Neural cell (in vitro differentiated cells): ENCODE measurements at regions not wholly inside any gene's neighbourhood (a gene's known extent, or its start where the extent isn't known, plus 50 kb on each side); places are given as distances from the start of the nearest gene placed in this dataset.

Experiments used
- H2AFZ ChIP-seq: fragments of 200-600, 300-800 bp; sonication (generic), shearing (Covaris generic); 2 replicates; pipeline ENCODE4 v1.6.0; 2014; ENCODE audit warnings: low read depth, mild to moderate bottlenecking, antibody characterized with exemption, low read length, moderate library complexity
- H3F3A ChIP-seq: fragments of 200-600 bp; shearing (Covaris generic); 2 replicates; pipeline ENCODE4 v1.6.1; 2016; ENCODE audit warnings: mild to moderate bottlenecking, moderate library complexity, mixed read lengths, antibody characterized with exemption, low read length; ENCODE audit not compliant: insufficient read depth, poor library complexity, severe bottlenecking
- H3K27ac ChIP-seq: fragments of 200-600, 300-800 bp; sonication (generic), shearing (Covaris generic); 2 replicates; pipeline ENCODE4 v1.5.1; 2014; ENCODE audit warnings: mild to moderate bottlenecking, low read length, moderate library complexity
- H3K27me3 ChIP-seq: fragments of 300-800, 200-600 bp; sonication (generic), shearing (Covaris generic); 2 replicates; pipeline ENCODE4 v1.6.0; 2014; ENCODE audit warnings: mild to moderate bottlenecking, low read depth, low read length, moderate library complexity; ENCODE audit not compliant: insufficient read depth
- H3K36me3 ChIP-seq: fragments of 300-800, 200-600 bp; sonication (generic), shearing (Covaris generic); 2 replicates; pipeline ENCODE4 v1.5.1; 2014; ENCODE audit warnings: mild to moderate bottlenecking, antibody characterized with exemption, low read length, moderate library complexity; ENCODE audit not compliant: insufficient read depth
- H3K4me2 ChIP-seq: fragments of 300-800, 200-600 bp; sonication (generic), shearing (Covaris generic); 2 replicates; pipeline ENCODE4 v1.6.0; 2014; ENCODE audit warnings: mild to moderate bottlenecking, low read length
- H3K4me3 ChIP-seq: fragments of 300-800, 200-600 bp; sonication (generic), shearing (Covaris generic); 2 replicates; pipeline ENCODE4 v1.5.1; 2014; ENCODE audit warnings: mild to moderate bottlenecking, low read length, moderate library complexity
- H3K79me2 ChIP-seq: fragments of 200-600 bp; shearing (Covaris generic); replicated peaks from 2 replicates; pipeline ENCODE4 v1.6.0; 2014; ENCODE audit warnings: mild to moderate bottlenecking, low read length, moderate library complexity; ENCODE audit not compliant: insufficient read depth
- H3K9ac ChIP-seq: fragments of 300-800, 200-600 bp; sonication (generic), shearing (Covaris generic); 2 replicates; pipeline ENCODE4 v1.6.1; 2016; ENCODE audit warnings: mild to moderate bottlenecking, low read length, mixed read lengths
- H3K9me2 ChIP-seq: fragments of 200-600 bp; shearing (Covaris generic); 2 replicates; pipeline ENCODE4 v1.6.1; 2016; ENCODE audit warnings: mild to moderate bottlenecking, low read length, mixed read lengths; ENCODE audit not compliant: insufficient read depth
- H3K9me3 ChIP-seq: fragments of 200-600, 300-800 bp; sonication (generic), shearing (Covaris generic); 2 replicates; pipeline ENCODE4 v1.6.1; 2016; ENCODE audit warnings: mild to moderate bottlenecking, mixed run types, low read length, moderate library complexity, mixed read lengths
- H4K20me1 ChIP-seq: fragments of 200-600 bp; shearing (Covaris generic); 2 replicates; pipeline ENCODE4 v1.6.1; 2016; ENCODE audit warnings: mild to moderate bottlenecking, mixed run types; ENCODE audit not compliant: insufficient read depth
- EP300 ChIP-seq: fragments of 450-650 bp; conservative IDR thresholded peaks from 2 replicates; pipeline ENCODE4 v1.6.1; 2014; ENCODE audit warnings: antibody characterized with exemption, mild to moderate bottlenecking, moderate library complexity; ENCODE audit not compliant: poor library complexity, severe bottlenecking
- EZH2 ChIP-seq: fragments of 200-600, 300-800 bp; shearing (Covaris generic), sonication (generic); IDR thresholded peaks from 2 replicates; pipeline ENCODE4 v1.6.1; 2014; ENCODE audit warnings: antibody characterized with exemption, low read length, borderline replicate concordance, mild to moderate bottlenecking; ENCODE audit not compliant: insufficient read depth, poor library complexity, severe bottlenecking
- MXI1 ChIP-seq: fragments of 450-650 bp; conservative IDR thresholded peaks from 2 replicates; pipeline ENCODE4 v1.6.1; 2014; ENCODE audit warnings: antibody characterized with exemption, mild to moderate bottlenecking; ENCODE audit not compliant: poor library complexity, severe bottlenecking
- POLR2AphosphoS5 ChIP-seq: IDR thresholded peaks from 2 replicates; pipeline ENCODE4 v1.6.1; 2012
- RAD21 ChIP-seq: fragments of 450-650 bp; conservative IDR thresholded peaks from 2 replicates; pipeline ENCODE4 v1.6.1; 2014; ENCODE audit warnings: antibody characterized with exemption, mild to moderate bottlenecking, moderate library complexity
- REST ChIP-seq: IDR thresholded peaks from 2 replicates; pipeline ENCODE4 v1.6.1; 2012; ENCODE audit warnings: borderline replicate concordance
- SMC3 ChIP-seq: fragments of 450-650 bp; conservative IDR thresholded peaks from 2 replicates; pipeline ENCODE4 v1.6.1; 2014; ENCODE audit warnings: antibody characterized with exemption, mild to moderate bottlenecking, moderate library complexity; ENCODE audit not compliant: poor library complexity
- TAF1 ChIP-seq: IDR thresholded peaks from 2 replicates; pipeline ENCODE4 v1.6.1; 2012; ENCODE audit warnings: low read depth
- TF ChIP-seq, protein P1 (sequence below): fragments of 450-650 bp; IDR thresholded peaks from 2 replicates; pipeline ENCODE4 v1.5.1; 2014; ENCODE audit warnings: antibody characterized with exemption, mild to moderate bottlenecking, moderate library complexity; ENCODE audit not compliant: poor library complexity, severe bottlenecking

GRCh38 chr11:15555161-15555560 lies 440.4 kb downstream of the INSC start:
- no peaks in the 10 kb centered on the region for H3K79me2 ChIP-seq
- no peak overlapping the region for H3K27ac ChIP-seq
- no peaks in the 10 kb centered on the region for H4K20me1 ChIP-seq
- H3K9me3 ChIP-seq: no peaks in the 10 kb centered on the region
- H3K9me2 ChIP-seq: no peaks in the 10 kb centered on the region
- H3K36me3 ChIP-seq: no peaks in the 10 kb centered on the region
- H3K9ac ChIP-seq: no peak overlapping the region
- H3K4me2 ChIP-seq: no peak overlapping the region
- no peaks in the 10 kb centered on the region for H3F3A ChIP-seq
- H3K4me3 ChIP-seq: no peak overlapping the region
- no peak for TF ChIP-seq EZH2
- H2AFZ ChIP-seq: no peak overlapping the region
- peaks cover 4% of the 10 kb centered on the region for H3K27me3 ChIP-seq

GRCh38 chr11:15557457-15558230 lies 442.9 kb downstream of the INSC start:
- no peaks in the 10 kb centered on the region for H3K9me3 ChIP-seq
- H3K4me2 ChIP-seq: no peak overlapping the region
- no peaks in the 10 kb centered on the region for H3F3A ChIP-seq
- H2AFZ ChIP-seq: no peak overlapping the region
- H3K9ac ChIP-seq: no peak overlapping the region
- H4K20me1 ChIP-seq: no peaks in the 10 kb centered on the region
- H3K27ac ChIP-seq: no peak overlapping the region
- no peaks in the 10 kb centered on the region for H3K36me3 ChIP-seq
- no peaks in the 10 kb centered on the region for H3K79me2 ChIP-seq
- H3K4me3 ChIP-seq: no peak overlapping the region
- H3K9me2 ChIP-seq: no peaks in the 10 kb centered on the region
- TF ChIP-seq SMC3 (no peak), MXI1 (no peak), POLR2AphosphoS5 (no peak), TAF1 (no peak), RAD21 (no peak), EP300 (no peak), EZH2 (no peak), REST (no peak)
- TF ChIP-seq, protein P1, sequence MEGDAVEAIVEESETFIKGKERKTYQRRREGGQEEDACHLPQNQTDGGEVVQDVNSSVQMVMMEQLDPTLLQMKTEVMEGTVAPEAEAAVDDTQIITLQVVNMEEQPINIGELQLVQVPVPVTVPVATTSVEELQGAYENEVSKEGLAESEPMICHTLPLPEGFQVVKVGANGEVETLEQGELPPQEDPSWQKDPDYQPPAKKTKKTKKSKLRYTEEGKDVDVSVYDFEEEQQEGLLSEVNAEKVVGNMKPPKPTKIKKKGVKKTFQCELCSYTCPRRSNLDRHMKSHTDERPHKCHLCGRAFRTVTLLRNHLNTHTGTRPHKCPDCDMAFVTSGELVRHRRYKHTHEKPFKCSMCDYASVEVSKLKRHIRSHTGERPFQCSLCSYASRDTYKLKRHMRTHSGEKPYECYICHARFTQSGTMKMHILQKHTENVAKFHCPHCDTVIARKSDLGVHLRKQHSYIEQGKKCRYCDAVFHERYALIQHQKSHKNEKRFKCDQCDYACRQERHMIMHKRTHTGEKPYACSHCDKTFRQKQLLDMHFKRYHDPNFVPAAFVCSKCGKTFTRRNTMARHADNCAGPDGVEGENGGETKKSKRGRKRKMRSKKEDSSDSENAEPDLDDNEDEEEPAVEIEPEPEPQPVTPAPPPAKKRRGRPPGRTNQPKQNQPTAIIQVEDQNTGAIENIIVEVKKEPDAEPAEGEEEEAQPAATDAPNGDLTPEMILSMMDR: no peak
- peaks cover 4% of the 10 kb centered on the region for H3K27me3 ChIP-seq
